OCI-LY3 (cell line): ENCODE measurements at regions not wholly inside any gene's neighbourhood (a gene's known extent, or its start where the extent isn't known, plus 50 kb on each side); places are given as distances from the start of the nearest gene placed in this dataset.

Experiments used
- H2AFZ ChIP-seq: fragments of 200-600, 300-600 bp; shearing (Covaris generic); 2 replicates; pipeline ENCODE4 v1.6.0; 2014; ENCODE audit warnings: antibody characterized with exemption, low read depth, low read length
- H3K27ac ChIP-seq: fragments of 200-600, 300-600 bp; sonication (generic); 2 replicates; pipeline ENCODE4 v1.5.1; 2014; ENCODE audit warnings: mild to moderate bottlenecking, low read length, moderate library complexity, mixed read lengths
- H3K27me3 ChIP-seq: fragments of 200-600, 300-600 bp; sonication (generic); 2 replicates; pipeline ENCODE4 v1.6.1; 2014; ENCODE audit warnings: low read depth, low read length, mixed read lengths
- H3K36me3 ChIP-seq: fragments of 200-600, 300-600 bp; sonication (generic); replicated peaks from 2 replicates; pipeline ENCODE3; 2014; ENCODE audit warnings: low read depth, low read length, mixed read lengths
- H3K4me1 ChIP-seq: fragments of 300-600, 200-600 bp; sonication (generic); 2 replicates; pipeline ENCODE4 v1.6.1; 2014; ENCODE audit warnings: low read length, mixed read lengths
- H3K4me2 ChIP-seq: fragments of 200-600, 300-600 bp; sonication (generic); 2 replicates; pipeline ENCODE4 v1.6.1; 2014; ENCODE audit warnings: low read length, mixed read lengths
- H3K4me3 ChIP-seq: fragments of 300-600, 200-600 bp; sonication (generic); 2 replicates; pipeline ENCODE4 v1.5.1; 2014; ENCODE audit warnings: antibody characterized with exemption, mild to moderate bottlenecking, low read length, moderate library complexity
- H3K79me2 ChIP-seq: fragments of 300-600, 200-600 bp; shearing (Covaris generic); 2 replicates; pipeline ENCODE4 v1.6.1; 2014; ENCODE audit warnings: mild to moderate bottlenecking, low read length, mixed read lengths
- H3K9ac ChIP-seq: fragments of 300-600, 200-600 bp; shearing (Covaris generic); 2 replicates; pipeline ENCODE4 v1.6.0; 2014; ENCODE audit warnings: mild to moderate bottlenecking, low read length, moderate library complexity
- H3K9me3 ChIP-seq: fragments of 200-600, 300-600 bp; shearing (Covaris generic); 2 replicates; pipeline ENCODE4 v1.6.1; 2014; ENCODE audit warnings: low read length, mixed read lengths; ENCODE audit not compliant: insufficient read depth
- H4K20me1 ChIP-seq: fragments of 200-600, 300-600 bp; sonication (generic); 2 replicates; pipeline ENCODE4 v1.6.1; 2016; ENCODE audit warnings: low read length, mixed read lengths; ENCODE audit not compliant: insufficient read depth
- EZH2phosphoT487 ChIP-seq: fragments of 200-600 bp; shearing (Covaris generic); IDR thresholded peaks from 2 replicates; pipeline ENCODE4 v1.6.1; 2018; ENCODE audit warnings: antibody characterized with exemption, mixed run types, low read depth
- TF ChIP-seq, protein P1 (sequence below): fragments of 200-600, 300-600 bp; sonication (generic); IDR thresholded peaks from 2 replicates; pipeline ENCODE4 v1.5.1; 2014; ENCODE audit warnings: antibody characterized with exemption, low read length, low read depth

GRCh38 chr22:47817380-47817779 is 1054.9 kb downstream of the TBC1D22A start:
- no peaks in the 10 kb centered on the region for H3K27me3 ChIP-seq
- no peaks in the 10 kb centered on the region for H3K4me1 ChIP-seq
- H4K20me1 ChIP-seq, result no peaks in the 10 kb centered on the region
- H3K9ac ChIP-seq, result no peak overlapping the region
- TF ChIP-seq EZH2phosphoT487, result no peak
- TF ChIP-seq, protein P1, sequence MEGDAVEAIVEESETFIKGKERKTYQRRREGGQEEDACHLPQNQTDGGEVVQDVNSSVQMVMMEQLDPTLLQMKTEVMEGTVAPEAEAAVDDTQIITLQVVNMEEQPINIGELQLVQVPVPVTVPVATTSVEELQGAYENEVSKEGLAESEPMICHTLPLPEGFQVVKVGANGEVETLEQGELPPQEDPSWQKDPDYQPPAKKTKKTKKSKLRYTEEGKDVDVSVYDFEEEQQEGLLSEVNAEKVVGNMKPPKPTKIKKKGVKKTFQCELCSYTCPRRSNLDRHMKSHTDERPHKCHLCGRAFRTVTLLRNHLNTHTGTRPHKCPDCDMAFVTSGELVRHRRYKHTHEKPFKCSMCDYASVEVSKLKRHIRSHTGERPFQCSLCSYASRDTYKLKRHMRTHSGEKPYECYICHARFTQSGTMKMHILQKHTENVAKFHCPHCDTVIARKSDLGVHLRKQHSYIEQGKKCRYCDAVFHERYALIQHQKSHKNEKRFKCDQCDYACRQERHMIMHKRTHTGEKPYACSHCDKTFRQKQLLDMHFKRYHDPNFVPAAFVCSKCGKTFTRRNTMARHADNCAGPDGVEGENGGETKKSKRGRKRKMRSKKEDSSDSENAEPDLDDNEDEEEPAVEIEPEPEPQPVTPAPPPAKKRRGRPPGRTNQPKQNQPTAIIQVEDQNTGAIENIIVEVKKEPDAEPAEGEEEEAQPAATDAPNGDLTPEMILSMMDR, result no peak
- no peak overlapping the region for H2AFZ ChIP-seq
- H3K9me3 ChIP-seq, result no peaks in the 10 kb centered on the region
- no peak overlapping the region for H3K4me2 ChIP-seq
- no peaks in the 10 kb centered on the region for H3K36me3 ChIP-seq
- H3K4me3 ChIP-seq, result no peak overlapping the region
- H3K27ac ChIP-seq, result no peak overlapping the region
- H3K79me2 ChIP-seq, result no peaks in the 10 kb centered on the region

DNA sequence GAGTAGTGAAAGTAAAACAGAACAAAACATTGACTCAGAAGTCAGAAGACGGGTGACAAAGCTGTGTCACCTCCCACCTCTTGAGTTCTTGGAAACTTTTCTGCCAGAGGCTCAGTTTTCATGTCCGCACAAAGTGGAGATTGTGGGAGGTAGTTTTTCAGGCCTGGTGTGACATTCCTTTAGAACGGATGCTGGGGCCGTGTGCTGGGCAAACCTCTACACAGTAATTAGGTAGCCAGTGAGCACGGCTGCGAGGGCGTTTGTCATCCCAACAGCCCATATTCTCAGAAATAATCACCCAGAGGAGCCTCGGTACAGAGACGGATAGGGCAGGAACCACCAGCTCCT is 1054.4 kb downstream of the TBC1D22A start:
- Histone ChIP-seq H4K20me1 (no peaks in the 10 kb centered on the region), H3K36me3 (no peaks in the 10 kb centered on the region), H3K27ac (no peak overlapping the region), H3K9ac (no peak overlapping the region), H3K79me2 (no peaks in the 10 kb centered on the region), H3K4me3 (no peak overlapping the region), H3K4me1 (no peaks in the 10 kb centered on the region), H3K9me3 (no peaks in the 10 kb centered on the region), H2AFZ (no peak overlapping the region), H3K4me2 (no peak overlapping the region), H3K27me3 (no peaks in the 10 kb centered on the region)
- TF ChIP-seq EZH2phosphoT487, result no peak
- TF ChIP-seq, protein P1, result no peak

GRCh38 chr22:47816121-47816862 is 1053.8 kb downstream of the TBC1D22A start:
- TF ChIP-seq, protein P1, result no peak
- no peak for TF ChIP-seq EZH2phosphoT487
- no peaks in the 10 kb centered on the region for H3K4me1 ChIP-seq
- H4K20me1 ChIP-seq, result no peaks in the 10 kb centered on the region
- H3K27ac ChIP-seq, result no peak overlapping the region
- H3K9me3 ChIP-seq, result no peaks in the 10 kb centered on the region
- no peak overlapping the region for H3K4me3 ChIP-seq
- no peaks in the 10 kb centered on the region for H3K79me2 ChIP-seq
- no peaks in the 10 kb centered on the region for H3K27me3 ChIP-seq
- H3K4me2 ChIP-seq, result no peak overlapping the region
- H3K36me3 ChIP-seq, result no peaks in the 10 kb centered on the region
- H2AFZ ChIP-seq, result no peak overlapping the region
- H3K9ac ChIP-seq, result no peak overlapping the region

GRCh38 chr22:47814474-47814873 is 1052.0 kb downstream of the TBC1D22A start:
- no peak for TF ChIP-seq EZH2phosphoT487
- TF ChIP-seq, protein P1, result no peak
- Histone ChIP-seq H3K4me2 (no peak overlapping the region), H3K36me3 (no peaks in the 10 kb centered on the region), H4K20me1 (no peaks in the 10 kb centered on the region), H3K79me2 (no peaks in the 10 kb centered on the region), H3K4me1 (no peaks in the 10 kb centered on the region), H3K9ac (no peak overlapping the region), H3K9me3 (no peaks in the 10 kb centered on the region), H2AFZ (no peak overlapping the region), H3K4me3 (no peak overlapping the region), H3K27ac (no peak overlapping the region), H3K27me3 (no peaks in the 10 kb centered on the region)
